ENCODE measurements at regions not wholly inside any gene's neighbourhood (a gene's known extent, or its start where the extent isn't known, plus 50 kb on each side); places are given as distances from the start of the nearest gene placed in this dataset.
A peak's percentile ranks its signal among the peaks of the same experiment; 100 is the strongest.
"Not testable (repeated sequence)": the region's sequence is repeated elsewhere in the genome, so short reads cannot be mapped to it uniquely, and the experiment has no call there.

DNA sequence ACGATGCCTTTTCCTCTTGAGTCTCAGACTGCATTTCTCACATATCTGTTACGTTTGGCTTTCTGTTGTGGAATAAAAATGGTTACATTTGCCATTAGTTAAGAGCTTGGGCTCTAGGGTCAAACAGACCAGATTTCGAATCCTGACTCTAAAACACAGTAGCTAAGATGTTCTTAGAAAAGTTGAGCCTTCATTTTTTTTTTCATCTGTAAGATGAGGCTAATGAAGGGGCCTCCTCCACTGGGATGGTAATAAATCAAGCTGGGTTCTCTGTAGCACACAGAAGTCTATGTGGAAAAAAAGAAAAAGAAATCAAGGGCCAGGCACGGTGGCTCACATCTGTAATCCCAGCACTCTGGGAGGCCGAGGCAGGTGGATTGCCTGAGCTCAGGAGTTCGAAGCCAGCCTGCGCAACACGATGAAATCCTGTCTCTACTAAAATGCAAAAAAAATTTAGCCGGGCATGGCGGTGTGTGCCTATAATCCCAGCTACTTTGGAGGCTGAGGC is 49.9 kb upstream of the CAPRIN1 start:
- DNase-seq = no peak

DNA sequence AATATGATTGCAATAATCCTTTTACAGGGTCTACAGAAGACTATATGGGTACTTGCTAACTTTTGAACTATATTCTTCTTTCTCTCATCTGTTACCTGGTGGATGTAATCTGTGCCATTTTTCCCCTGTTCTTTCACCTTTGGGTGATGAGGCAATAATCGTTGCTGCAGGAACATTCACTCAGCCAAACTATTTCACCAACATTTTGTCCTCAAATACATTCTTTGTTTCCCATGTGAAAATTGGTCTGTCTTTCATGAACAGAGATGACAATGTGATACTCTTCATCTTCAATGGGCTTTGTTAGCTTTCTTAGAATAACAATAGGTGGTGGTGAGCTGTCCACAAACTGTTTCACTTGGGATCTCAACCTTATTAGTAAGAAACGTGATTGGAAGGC is 52.1 kb upstream of the CAPRIN1 start:
- no peak for DNase-seq

DNA sequence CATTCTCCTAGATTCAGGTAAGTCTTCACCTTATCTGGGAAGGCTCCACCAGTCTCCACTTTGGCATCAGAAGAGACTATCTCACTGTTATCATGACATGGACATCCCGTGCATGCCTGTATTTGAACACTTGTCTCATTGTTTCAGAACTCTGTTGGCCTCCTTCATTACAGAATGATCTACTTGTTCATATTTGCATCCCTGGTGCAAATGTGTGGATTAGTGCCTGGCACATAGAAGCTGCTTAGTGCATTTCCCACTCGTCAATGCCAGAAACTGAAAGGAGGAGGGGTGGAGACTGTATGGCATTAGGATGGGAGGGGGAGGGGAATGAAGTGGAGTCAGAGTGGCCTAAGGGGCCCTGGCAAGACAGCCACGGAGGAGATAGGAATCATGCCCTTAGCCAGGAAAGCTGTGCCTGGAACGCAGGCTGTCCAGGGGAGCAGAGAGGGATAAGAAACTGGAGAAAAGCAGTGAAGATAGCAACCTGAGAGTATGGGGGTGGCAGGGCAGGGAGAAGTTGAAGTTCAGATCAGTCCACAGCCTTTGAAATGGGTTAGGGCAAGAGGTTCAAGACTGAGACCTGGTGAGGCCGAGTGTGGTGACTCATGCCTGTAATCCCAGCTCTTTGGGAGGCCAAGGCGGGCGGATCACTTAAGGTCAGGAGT is 53.8 kb upstream of the CAPRIN1 start:
- no peak for DNase-seq

DNA sequence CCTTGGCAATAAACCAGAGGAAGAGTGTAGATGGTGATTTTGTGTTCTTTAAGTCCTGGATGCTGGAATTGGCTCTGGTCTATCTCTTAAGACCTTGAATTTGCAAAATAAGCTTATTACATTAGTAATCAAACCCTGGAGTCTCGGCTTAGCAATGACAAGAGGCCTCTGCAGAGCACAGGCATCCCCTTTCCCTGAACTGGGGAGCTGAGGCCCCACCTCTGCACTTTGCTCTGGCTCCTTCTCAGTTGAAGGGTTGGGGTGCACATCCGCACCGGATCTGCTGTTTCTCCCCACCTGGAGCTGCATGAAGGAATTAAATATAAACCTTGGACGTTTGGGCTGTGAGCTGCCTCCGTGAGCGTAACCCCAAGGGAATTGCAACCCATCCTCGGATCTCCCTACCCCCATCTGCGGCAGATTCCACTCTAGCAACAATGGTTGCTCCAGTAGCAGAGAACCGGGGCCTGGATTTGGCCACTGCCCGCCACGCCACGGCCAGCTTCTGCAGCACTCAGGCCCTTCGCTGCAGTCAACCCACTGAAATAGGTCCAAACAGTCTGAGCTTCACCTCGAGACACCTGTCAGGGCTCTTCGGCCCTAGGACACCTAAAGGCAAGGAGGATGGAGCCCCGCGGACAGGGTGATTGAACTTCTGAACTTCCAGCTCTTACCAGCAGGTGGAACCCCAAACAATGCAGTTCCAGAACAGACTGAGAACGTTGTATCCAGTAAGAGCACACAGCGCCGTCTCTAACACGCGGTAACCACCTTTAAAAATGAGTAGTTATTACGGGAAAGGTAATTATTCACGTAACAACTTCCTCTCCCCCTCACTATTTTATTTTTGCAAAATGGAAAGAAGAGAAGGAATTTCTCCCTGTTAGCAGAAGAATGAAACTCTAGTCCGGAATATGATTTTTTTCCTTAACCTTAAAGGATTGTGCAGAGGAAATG is 54.8 kb upstream of the CAPRIN1 start:
- peak; percentile 51 for DNase-seq

- no peak for DNase-seq
Observed at GRCh38 chr11:33994937-33995336, 56.6 kb upstream of the CAPRIN1 start.

- DNase-seq = not testable (repeated sequence)
Observed at GRCh38 chr11:33991136-33991535, 60.4 kb upstream of the CAPRIN1 start.

DNA sequence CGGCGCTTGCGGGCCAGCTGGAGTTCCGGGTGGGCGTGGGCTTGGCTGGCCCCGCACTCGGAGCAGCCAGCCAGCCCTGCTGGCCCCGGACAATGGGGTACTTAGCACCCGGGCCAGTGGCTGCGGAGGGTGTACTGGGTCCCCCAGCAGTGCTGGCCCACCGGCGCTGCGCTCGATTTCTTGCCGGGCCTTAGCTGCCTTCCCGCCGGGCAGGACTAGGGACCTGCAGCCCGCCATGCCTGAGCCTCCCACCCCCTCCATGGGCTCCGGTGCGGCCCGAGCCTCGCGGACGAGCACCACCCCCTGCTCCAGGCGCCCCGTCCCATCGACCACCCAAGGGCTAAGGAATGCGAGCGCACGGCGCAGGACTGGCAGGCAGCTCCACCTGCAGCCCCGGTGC is 61.4 kb upstream of the CAPRIN1 start:
- not testable (repeated sequence) for DNase-seq

DNA sequence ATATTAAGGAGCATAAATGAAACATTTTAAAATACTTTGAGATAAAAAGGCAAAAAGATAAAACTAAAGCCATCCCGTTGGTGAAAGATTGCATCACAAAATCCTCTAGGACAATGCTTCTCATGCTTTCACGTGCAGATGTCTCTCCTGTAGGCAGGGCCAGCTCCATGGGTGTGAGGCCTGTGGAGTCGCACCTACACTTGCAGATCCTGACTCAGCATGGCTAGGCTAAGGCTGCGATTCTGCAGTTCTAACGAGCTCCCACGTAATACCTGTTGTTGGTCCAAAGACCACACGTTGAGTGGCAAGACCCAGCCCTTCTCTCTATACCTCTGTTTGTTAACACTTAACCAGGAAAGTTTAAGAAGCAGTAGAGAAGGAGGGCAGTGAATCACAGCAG is 62.1 kb upstream of the CAPRIN1 start:
- DNase-seq = no peak

DNA sequence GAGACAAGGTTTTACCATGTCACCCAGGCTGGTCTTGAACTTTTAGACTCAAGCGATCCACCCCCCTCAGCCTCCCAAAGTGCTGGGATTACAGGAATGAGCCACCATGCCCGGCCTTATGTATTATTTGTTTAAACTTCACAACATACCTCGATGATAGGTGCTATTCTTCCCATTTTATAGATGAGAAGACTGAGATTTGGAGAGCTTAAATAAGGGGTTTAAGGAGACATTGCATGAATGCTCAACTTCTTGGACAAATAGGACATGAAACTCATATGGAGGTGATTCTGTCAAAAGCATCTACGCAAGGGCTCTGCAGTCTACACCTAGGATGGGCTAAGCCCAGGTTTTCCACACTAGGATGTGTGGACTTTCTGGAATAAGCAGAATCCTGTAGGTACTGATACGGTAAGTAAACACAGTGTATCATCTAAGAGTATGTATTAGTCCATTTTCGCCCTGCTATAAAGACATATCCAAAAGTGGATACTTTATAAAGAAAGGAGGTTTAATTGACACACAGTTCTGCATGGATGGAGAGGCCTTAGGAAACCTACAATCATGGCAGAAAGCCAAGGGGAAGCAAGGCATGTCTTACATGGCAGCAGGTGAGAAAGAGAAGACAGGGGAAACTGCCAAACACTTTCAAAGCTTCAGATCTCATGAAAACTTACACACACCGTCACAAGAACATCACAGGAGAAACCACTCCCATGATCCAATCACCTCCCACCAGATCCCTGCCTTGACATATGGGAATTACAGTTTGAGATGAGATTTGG is 62.8 kb upstream of the CAPRIN1 start:
- DNase-seq = no peak

DNA sequence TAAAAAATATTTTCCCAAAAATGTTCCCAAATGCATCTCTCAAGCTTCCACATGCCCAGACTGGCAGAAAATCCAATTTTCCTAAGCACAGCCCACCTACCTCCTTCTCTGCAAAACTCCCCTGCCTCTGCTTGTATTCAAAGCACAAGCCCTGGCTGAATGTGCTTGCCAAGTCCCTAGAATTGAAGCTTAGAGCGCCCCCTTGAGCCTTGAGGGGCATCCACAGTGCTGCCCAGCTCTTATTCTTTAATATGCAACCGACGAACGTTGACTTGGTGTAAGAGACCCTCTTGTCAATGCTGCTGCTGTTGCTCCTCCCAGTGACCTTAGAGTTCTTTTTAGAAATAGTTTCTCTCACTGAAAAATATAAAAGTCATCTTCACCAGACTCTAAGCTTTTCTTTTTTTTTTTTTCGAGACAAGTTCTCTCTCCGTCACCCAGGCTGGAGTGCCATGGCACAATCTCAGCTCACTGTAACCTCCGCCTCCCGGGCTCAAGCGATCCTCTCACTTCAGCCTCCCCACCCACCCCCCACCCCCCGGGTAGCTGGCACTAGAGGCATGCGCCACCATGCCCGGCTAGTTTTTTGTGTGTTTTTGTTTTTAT is 63.5 kb upstream of the CAPRIN1 start:
- peak; percentile 63 for DNase-seq

DNA sequence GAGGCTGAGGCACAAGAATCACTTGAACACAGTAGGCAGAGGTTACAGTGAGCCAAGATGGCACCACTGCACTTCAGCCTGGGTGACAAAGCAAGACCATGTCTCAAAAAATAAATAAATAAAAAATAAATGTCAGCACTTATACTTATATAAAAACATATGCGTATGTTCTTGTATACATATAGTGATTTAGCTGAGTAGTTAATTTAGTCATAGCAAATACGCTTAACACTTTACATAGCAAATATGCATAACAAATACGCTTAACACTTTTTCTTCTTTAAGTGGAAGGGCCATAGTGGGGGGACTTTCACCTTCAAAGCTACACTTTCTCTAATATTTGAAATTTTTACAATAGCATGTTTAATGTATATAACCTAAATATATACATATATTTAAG is 64.0 kb upstream of the CAPRIN1 start:
- DNase-seq = no peak

GRCh38 chr11:33986597-33987501 is 64.7 kb upstream of the CAPRIN1 start:
- not testable (repeated sequence) for DNase-seq

- DNase-seq = no peak
Observed at GRCh38 chr11:33984682-33985389, 66.7 kb upstream of the CAPRIN1 start.

- DNase-seq = no peak
Observed at GRCh38 chr11:33982661-33983060, 68.9 kb upstream of the CAPRIN1 start.

- DNase-seq = peak; percentile 64
Observed at GRCh38 chr11:33980897-33981296, 70.6 kb upstream of the CAPRIN1 start.

DNA sequence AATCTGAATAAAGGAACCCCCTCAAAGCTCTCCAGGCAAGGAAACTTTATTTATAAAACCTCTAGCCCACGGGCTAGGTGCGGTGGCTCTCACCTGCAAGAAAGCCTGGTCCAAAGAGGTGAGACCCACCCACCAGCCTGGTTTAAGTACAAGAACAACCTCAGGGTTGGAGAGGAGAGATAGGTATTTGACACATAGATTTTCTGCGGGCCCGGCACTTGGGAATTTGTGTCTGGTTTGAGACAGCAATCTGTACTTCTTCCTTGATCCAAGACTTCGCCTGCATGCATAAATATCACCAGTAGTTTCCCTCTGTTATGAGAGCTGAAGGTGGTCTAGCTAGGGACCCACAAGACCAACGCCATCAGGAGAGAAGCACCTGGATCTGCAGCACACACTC is 73.2 kb upstream of the CAPRIN1 start:
- DNase-seq = no peak

- no peak for DNase-seq
Observed at GRCh38 chr11:33977676-33978075, 73.9 kb upstream of the CAPRIN1 start.

DNA sequence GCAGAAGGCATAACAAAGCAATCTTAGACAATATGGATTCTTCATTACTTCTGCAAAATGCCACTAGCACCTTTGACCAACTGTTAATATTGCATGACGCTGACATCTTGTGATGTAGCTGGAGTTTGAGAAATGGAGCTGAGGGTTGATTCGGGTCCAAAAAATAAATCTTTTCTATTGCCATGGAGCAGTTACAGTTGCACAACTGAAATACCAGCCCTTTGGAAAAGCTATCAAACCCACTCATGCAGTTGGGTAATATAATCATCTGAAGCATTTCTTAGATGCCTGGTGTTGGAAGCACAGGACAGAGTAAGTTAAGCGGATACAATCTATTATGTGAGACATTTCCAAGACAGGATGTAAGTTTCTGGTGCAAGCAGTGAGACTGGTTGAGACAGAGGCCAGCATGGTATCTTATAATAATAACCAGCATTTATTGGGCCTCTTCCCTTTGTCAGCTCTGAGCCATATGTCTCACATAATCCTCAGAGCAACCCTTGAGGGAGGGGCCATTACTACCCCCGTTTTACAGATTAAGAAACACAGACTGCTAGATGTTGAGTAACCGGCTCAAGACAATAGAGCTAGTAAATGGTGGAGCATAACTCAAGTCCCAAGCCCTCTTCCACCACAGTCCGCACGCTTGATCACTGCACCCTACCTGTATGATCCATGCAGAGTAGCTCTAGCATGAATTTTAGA is 74.9 kb upstream of the CAPRIN1 start:
- no peak for DNase-seq

DNA sequence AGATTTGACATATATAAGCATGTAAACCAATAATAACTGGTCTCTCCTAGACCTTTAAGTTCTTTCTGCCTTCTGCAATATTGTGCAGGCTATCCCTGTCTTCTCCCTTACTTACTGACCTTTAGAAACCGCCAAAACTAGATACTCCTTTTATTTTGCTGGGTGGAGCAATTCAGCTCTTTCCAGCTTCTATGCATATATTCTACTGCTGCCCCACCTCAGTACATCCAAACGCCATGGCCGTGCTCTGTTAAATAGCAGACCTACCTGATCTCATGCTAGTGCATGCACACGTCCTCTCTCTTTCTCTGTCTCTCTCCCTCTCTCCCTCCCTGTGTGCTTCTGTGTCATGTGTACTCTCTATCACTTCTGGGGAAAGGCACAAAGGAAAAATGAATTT is 76.7 kb upstream of the CAPRIN1 start:
- no peak for DNase-seq

DNA sequence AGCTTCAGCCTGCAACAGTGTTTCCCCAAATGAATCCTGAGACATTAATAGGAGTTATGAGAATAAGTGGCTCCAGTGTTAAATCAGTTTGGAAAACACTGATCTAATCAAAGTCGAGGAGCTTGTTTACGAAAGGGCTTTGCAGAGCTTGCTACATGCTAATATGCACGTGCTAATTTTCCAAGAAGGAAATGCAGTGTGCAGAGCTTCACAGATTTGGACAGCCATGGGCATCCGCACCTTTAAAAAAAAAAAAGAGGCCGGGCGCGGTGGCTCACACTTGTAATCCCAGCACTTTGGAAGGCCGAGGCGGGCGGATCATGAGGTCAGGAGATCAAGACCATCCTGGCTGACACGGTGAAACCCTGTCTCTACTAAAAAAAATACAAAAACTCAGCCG is 79.7 kb upstream of the LMO2 start:
- not testable (repeated sequence) for DNase-seq

All from NCI-H2107 (cell line).